ENCODE measurements at regions not wholly inside any gene's neighbourhood (a gene's known extent, or its start where the extent isn't known, plus 50 kb on each side); places are given as distances from the start of the nearest gene placed in this dataset.

DNA sequence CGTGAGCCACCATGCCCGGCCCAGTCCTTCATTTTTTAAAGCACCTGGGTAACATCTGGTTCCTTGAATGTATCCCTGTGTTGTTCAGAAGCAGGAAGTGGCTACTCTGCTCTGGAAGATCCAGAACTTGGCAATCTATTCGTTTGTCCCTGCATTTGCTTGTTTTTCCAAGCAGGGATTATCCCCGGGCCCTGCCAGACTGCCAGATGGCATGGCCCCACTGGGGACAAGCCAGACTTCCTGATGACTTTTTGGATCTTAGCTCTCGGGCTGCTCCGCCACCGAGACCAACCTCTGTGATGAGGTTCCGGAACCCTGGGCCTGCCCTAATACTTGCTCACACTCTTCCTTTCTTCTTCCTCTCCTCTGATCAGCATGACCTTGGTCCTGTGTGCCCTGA lies 496.7 kb downstream of the TYW1 start:
- TF ChIP-seq, protein P1, sequence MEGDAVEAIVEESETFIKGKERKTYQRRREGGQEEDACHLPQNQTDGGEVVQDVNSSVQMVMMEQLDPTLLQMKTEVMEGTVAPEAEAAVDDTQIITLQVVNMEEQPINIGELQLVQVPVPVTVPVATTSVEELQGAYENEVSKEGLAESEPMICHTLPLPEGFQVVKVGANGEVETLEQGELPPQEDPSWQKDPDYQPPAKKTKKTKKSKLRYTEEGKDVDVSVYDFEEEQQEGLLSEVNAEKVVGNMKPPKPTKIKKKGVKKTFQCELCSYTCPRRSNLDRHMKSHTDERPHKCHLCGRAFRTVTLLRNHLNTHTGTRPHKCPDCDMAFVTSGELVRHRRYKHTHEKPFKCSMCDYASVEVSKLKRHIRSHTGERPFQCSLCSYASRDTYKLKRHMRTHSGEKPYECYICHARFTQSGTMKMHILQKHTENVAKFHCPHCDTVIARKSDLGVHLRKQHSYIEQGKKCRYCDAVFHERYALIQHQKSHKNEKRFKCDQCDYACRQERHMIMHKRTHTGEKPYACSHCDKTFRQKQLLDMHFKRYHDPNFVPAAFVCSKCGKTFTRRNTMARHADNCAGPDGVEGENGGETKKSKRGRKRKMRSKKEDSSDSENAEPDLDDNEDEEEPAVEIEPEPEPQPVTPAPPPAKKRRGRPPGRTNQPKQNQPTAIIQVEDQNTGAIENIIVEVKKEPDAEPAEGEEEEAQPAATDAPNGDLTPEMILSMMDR (conservative IDR thresholded peaks at IDR 0.05; ENCODE audit: low read depth in 2 of 2): no peak
- TF ChIP-seq POLR2AphosphoS5 (IDR thresholded peaks at IDR 0.05; ENCODE audit: low read depth) (no peak), CREB1 (CRISPR knock-in tag; IDR thresholded peaks at IDR 0.05; ENCODE audit: low read depth) (no peak), NANOG (IDR thresholded peaks at IDR 0.05; ENCODE audit: borderline replicate concordance) (no peak), EZH2phosphoT487 (IDR thresholded peaks at IDR 0.05; ENCODE audit: unreplicated experiment) (no peak), EZH2 (IDR thresholded peaks at IDR 0.05; ENCODE audit: low read depth, unreplicated experiment) (no peak), ZNF331 (CRISPR knock-in tag; IDR thresholded peaks at IDR 0.05; ENCODE audit: low read depth) (no peak), JUNB (IDR thresholded peaks at IDR 0.05; ENCODE audit: unreplicated experiment) (no peak), STAT1 (IDR thresholded peaks at IDR 0.05; ENCODE audit: unreplicated experiment) (no peak), ZNF114 (CRISPR knock-in tag; IDR thresholded peaks at IDR 0.05) (no peak)
- TF ChIP-seq, protein P2, sequence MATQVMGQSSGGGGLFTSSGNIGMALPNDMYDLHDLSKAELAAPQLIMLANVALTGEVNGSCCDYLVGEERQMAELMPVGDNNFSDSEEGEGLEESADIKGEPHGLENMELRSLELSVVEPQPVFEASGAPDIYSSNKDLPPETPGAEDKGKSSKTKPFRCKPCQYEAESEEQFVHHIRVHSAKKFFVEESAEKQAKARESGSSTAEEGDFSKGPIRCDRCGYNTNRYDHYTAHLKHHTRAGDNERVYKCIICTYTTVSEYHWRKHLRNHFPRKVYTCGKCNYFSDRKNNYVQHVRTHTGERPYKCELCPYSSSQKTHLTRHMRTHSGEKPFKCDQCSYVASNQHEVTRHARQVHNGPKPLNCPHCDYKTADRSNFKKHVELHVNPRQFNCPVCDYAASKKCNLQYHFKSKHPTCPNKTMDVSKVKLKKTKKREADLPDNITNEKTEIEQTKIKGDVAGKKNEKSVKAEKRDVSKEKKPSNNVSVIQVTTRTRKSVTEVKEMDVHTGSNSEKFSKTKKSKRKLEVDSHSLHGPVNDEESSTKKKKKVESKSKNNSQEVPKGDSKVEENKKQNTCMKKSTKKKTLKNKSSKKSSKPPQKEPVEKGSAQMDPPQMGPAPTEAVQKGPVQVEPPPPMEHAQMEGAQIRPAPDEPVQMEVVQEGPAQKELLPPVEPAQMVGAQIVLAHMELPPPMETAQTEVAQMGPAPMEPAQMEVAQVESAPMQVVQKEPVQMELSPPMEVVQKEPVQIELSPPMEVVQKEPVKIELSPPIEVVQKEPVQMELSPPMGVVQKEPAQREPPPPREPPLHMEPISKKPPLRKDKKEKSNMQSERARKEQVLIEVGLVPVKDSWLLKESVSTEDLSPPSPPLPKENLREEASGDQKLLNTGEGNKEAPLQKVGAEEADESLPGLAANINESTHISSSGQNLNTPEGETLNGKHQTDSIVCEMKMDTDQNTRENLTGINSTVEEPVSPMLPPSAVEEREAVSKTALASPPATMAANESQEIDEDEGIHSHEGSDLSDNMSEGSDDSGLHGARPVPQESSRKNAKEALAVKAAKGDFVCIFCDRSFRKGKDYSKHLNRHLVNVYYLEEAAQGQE (IDR thresholded peaks at IDR 0.05; ENCODE audit: unreplicated experiment): no peak
- TF ChIP-seq, protein P3, sequence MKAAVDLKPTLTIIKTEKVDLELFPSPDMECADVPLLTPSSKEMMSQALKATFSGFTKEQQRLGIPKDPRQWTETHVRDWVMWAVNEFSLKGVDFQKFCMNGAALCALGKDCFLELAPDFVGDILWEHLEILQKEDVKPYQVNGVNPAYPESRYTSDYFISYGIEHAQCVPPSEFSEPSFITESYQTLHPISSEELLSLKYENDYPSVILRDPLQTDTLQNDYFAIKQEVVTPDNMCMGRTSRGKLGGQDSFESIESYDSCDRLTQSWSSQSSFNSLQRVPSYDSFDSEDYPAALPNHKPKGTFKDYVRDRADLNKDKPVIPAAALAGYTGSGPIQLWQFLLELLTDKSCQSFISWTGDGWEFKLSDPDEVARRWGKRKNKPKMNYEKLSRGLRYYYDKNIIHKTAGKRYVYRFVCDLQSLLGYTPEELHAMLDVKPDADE (IDR thresholded peaks at IDR 0.05): no peak
- TF ChIP-seq, protein P4, sequence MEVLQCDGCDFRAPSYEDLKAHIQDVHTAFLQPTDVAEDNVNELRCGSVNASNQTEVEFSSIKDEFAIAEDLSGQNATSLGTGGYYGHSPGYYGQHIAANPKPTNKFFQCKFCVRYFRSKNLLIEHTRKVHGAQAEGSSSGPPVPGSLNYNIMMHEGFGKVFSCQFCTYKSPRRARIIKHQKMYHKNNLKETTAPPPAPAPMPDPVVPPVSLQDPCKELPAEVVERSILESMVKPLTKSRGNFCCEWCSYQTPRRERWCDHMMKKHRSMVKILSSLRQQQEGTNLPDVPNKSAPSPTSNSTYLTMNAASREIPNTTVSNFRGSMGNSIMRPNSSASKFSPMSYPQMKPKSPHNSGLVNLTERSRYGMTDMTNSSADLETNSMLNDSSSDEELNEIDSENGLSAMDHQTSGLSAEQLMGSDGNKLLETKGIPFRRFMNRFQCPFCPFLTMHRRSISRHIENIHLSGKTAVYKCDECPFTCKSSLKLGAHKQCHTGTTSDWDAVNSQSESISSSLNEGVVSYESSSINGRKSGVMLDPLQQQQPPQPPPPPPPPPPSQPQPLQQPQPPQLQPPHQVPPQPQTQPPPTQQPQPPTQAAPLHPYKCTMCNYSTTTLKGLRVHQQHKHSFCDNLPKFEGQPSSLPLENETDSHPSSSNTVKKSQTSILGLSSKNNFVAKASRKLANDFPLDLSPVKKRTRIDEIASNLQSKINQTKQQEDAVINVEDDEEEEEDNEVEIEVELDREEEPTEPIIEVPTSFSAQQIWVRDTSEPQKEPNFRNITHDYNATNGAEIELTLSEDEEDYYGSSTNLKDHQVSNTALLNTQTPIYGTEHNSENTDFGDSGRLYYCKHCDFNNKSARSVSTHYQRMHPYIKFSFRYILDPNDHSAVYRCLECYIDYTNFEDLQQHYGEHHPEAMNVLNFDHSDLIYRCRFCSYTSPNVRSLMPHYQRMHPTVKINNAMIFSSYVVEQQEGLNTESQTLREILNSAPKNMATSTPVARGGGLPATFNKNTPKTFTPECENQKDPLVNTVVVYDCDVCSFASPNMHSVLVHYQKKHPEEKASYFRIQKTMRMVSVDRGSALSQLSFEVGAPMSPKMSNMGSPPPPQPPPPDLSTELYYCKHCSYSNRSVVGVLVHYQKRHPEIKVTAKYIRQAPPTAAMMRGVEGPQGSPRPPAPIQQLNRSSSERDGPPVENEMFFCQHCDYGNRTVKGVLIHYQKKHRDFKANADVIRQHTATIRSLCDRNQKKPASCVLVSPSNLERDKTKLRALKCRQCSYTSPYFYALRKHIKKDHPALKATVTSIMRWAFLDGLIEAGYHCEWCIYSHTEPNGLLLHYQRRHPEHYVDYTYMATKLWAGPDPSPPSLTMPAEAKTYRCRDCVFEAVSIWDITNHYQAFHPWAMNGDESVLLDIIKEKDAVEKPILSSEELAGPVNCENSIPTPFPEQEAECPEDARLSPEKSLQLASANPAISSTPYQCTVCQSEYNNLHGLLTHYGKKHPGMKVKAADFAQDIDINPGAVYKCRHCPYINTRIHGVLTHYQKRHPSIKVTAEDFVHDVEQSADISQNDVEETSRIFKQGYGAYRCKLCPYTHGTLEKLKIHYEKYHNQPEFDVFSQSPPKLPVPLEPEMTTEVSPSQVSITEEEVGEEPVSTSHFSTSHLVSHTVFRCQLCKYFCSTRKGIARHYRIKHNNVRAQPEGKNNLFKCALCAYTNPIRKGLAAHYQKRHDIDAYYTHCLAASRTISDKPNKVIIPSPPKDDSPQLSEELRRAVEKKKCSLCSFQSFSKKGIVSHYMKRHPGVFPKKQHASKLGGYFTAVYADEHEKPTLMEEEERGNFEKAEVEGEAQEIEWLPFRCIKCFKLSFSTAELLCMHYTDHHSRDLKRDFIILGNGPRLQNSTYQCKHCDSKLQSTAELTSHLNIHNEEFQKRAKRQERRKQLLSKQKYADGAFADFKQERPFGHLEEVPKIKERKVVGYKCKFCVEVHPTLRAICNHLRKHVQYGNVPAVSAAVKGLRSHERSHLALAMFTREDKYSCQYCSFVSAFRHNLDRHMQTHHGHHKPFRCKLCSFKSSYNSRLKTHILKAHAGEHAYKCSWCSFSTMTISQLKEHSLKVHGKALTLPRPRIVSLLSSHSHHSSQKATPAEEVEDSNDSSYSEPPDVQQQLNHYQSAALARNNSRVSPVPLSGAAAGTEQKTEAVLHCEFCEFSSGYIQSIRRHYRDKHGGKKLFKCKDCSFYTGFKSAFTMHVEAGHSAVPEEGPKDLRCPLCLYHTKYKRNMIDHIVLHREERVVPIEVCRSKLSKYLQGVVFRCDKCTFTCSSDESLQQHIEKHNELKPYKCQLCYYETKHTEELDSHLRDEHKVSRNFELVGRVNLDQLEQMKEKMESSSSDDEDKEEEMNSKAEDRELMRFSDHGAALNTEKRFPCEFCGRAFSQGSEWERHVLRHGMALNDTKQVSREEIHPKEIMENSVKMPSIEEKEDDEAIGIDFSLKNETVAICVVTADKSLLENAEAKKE (CRISPR knock-in tag; IDR thresholded peaks at IDR 0.05): no peak
